Trophoblast cell (in vitro differentiated cells and primary cell): ENCODE measurements at regions not wholly inside any gene's neighbourhood (a gene's known extent, or its start where the extent isn't known, plus 50 kb on each side); places are given as distances from the start of the nearest gene placed in this dataset.
"Not testable (repeated sequence)": the region's sequence is repeated elsewhere in the genome, so short reads cannot be mapped to it uniquely, and the experiment has no call there.

Source experiments
- DNase-seq, 2 donors: peaks; one replicate each; pipeline ENCODE4 v3.0.0-alpha.2; 2016
- H2AFZ ChIP-seq: 2 replicates; pipeline ENCODE4 v1.6.1; 2013; ENCODE audit warnings: low read length, moderate library complexity, mild to moderate bottlenecking; ENCODE audit not compliant: insufficient read depth, poor library complexity
- H2AK5ac ChIP-seq: 2 replicates; pipeline ENCODE4 v1.6.1; 2013; ENCODE audit warnings: mild to moderate bottlenecking, low read length
- H2BK120ac ChIP-seq: 2 replicates; pipeline ENCODE4 v1.6.1; 2013; ENCODE audit warnings: low read length, mild to moderate bottlenecking, moderate library complexity; ENCODE audit not compliant: insufficient read depth, poor library complexity
- H2BK12ac ChIP-seq: 2 replicates; pipeline ENCODE4 v1.6.1; 2013; ENCODE audit warnings: mild to moderate bottlenecking, low read length, moderate library complexity
- H2BK5ac ChIP-seq: 2 replicates; pipeline ENCODE4 v1.6.1; 2013; ENCODE audit warnings: low read length, low read depth, moderate library complexity, mild to moderate bottlenecking; ENCODE audit not compliant: poor library complexity
- H3K14ac ChIP-seq: 2 replicates; pipeline ENCODE4 v1.6.1; 2013; ENCODE audit warnings: mild to moderate bottlenecking, low read length
- H3K18ac ChIP-seq: 2 replicates; pipeline ENCODE4 v1.6.1; 2013; ENCODE audit warnings: mild to moderate bottlenecking, low read length
- H3K23ac ChIP-seq: 2 replicates; pipeline ENCODE4 v1.6.1; 2013; ENCODE audit warnings: low read length
- H3K27ac ChIP-seq: 2 replicates; pipeline ENCODE4 v1.5.1; 2013; ENCODE audit warnings: low read depth, mild to moderate bottlenecking, inconsistent platforms, low read length, moderate library complexity
- H3K27me3 ChIP-seq: 2 replicates; pipeline ENCODE4 v1.6.1; 2013; ENCODE audit warnings: inconsistent platforms, mild to moderate bottlenecking, low read length, moderate library complexity; ENCODE audit not compliant: insufficient read depth
- H3K36me3 ChIP-seq, 2 experiments: 1 replicate in 1 of 2; 2 replicates in 1 of 2; pipeline ENCODE4 v1.6.1; 2013; ENCODE audit warnings: low read length in 2 of 2, mild to moderate bottlenecking in 2 of 2, moderate library complexity in 1 of 2; ENCODE audit not compliant: insufficient read depth in 2 of 2, control insufficient read depth in 1 of 2
- H3K4ac ChIP-seq: 2 replicates; pipeline ENCODE4 v1.6.1; 2013; ENCODE audit warnings: low read depth, mild to moderate bottlenecking, low read length, moderate library complexity
- H3K4me1 ChIP-seq, 2 experiments: 1 replicate in 1 of 2; 2 replicates in 1 of 2; pipeline ENCODE4 v1.6.1; 2013; ENCODE audit warnings: low read length in 2 of 2, mild to moderate bottlenecking in 2 of 2, moderate library complexity in 1 of 2; ENCODE audit not compliant: insufficient read depth in 2 of 2, control insufficient read depth in 1 of 2
- H3K4me2 ChIP-seq: 2 replicates; pipeline ENCODE4 v1.6.1; 2013; ENCODE audit warnings: inconsistent platforms, mild to moderate bottlenecking, low read length, moderate library complexity
- H3K4me3 ChIP-seq: 2 replicates; pipeline ENCODE4 v1.5.1; 2013; ENCODE audit warnings: mild to moderate bottlenecking, low read depth, low read length, inconsistent platforms
- H3K79me1 ChIP-seq: one replicate; pipeline ENCODE4 v1.6.1; 2013; ENCODE audit warnings: low read length
- H3K79me2 ChIP-seq: 2 replicates; pipeline ENCODE4 v1.6.1; 2013; ENCODE audit warnings: low read length, mild to moderate bottlenecking; ENCODE audit not compliant: control insufficient read depth, insufficient read depth, poor library complexity
- H3K9ac ChIP-seq: 2 replicates; pipeline ENCODE4 v1.6.1; 2013; ENCODE audit warnings: mild to moderate bottlenecking, low read length
- H3K9me3 ChIP-seq: 2 replicates; pipeline ENCODE4 v1.6.1; 2013; ENCODE audit warnings: low read depth, mild to moderate bottlenecking, control low read depth, inconsistent platforms, low read length; ENCODE audit not compliant: insufficient read depth
- H4K12ac ChIP-seq: 2 replicates; pipeline ENCODE4 v1.6.1; 2013; ENCODE audit warnings: low read depth, mild to moderate bottlenecking, low read length, moderate library complexity
- H4K8ac ChIP-seq: 2 replicates; pipeline ENCODE4 v1.6.1; 2013; ENCODE audit warnings: low read depth, mild to moderate bottlenecking, low read length, moderate library complexity
- H4K91ac ChIP-seq: one replicate; pipeline ENCODE4 v1.6.1; 2013; ENCODE audit warnings: low read depth, mild to moderate bottlenecking, low read length, moderate library complexity
- WGBS: extraction: QIAGEN DNeasy Blood & Tissue Kit; methylation state at CpG from one replicate; pipeline ENCODE4 v1.1.7; 2013; ENCODE audit warnings: missing lambda C conversion rate; ENCODE audit not compliant: insufficient read length, insufficient coverage; ENCODE audit errors: extremely low coverage; 5-methylcytosine and 5-hydroxymethylcytosine counted together

GRCh38 chrX:1754077-1754476 is 139.2 kb downstream of the ASMT start:
- Histone ChIP-seq H2AK5ac (no peak overlapping the region), H3K4me3 (peak overlapping the region; percentile 20), H3K9ac (no peak overlapping the region), H4K8ac (no peak overlapping the region), H3K27ac (no peak overlapping the region), H3K23ac (no peak overlapping the region), H3K4me2 (no peak overlapping the region), H4K91ac (no peak overlapping the region), H3K79me2 (no peaks in the 10 kb centered on the region), H3K79me1 (no peaks in the 10 kb centered on the region), H3K36me3 (no peaks in the 10 kb centered on the region), H2BK120ac (no peak overlapping the region), H3K18ac (no peak overlapping the region), H3K14ac (no peak overlapping the region), H2BK5ac (no peak overlapping the region), H3K27me3 (no peaks in the 10 kb centered on the region), H2AFZ (no peak overlapping the region), H3K4me1 (no peaks in the 10 kb centered on the region), H3K9me3 (no peaks in the 10 kb centered on the region), H2BK12ac (no peak overlapping the region), H4K12ac (no peak overlapping the region), H3K4ac (no peak overlapping the region)
- WGBS: no CpG with 5 or more reads among the region's 8 CpGs
- peak; percentile 75 to 88 for DNase-seq

- Histone ChIP-seq H3K36me3 (no peaks in the 10 kb centered on the region), H3K18ac (no peak overlapping the region), H3K79me2 (no peaks in the 10 kb centered on the region), H2BK12ac (no peak overlapping the region), H3K9ac (no peak overlapping the region), H2AFZ (no peak overlapping the region), H3K23ac (no peak overlapping the region), H3K4me2 (no peak overlapping the region), H3K4ac (no peak overlapping the region), H4K12ac (no peak overlapping the region), H2BK5ac (no peak overlapping the region), H3K4me3 (no peak overlapping the region), H4K91ac (no peak overlapping the region), H3K27ac (no peak overlapping the region), H3K79me1 (no peaks in the 10 kb centered on the region), H3K27me3 (no peaks in the 10 kb centered on the region), H2AK5ac (no peak overlapping the region), H3K14ac (no peak overlapping the region), H2BK120ac (no peak overlapping the region), H3K4me1 (no peaks in the 10 kb centered on the region), H3K9me3 (peaks cover 11% of the 10 kb centered on the region), H4K8ac (no peak overlapping the region)
- peak; percentile 13 to 16 for DNase-seq
- WGBS: no CpG with 5 or more reads among the region's 5 CpGs
Observed at GRCh38 chrX:1763294-1763693, 148.4 kb downstream of the ASMT start.

- H4K12ac ChIP-seq, H3K27ac ChIP-seq, H4K8ac ChIP-seq, H2BK120ac ChIP-seq, H3K4ac ChIP-seq, H3K79me2 ChIP-seq, H3K4me2 ChIP-seq, H3K79me1 ChIP-seq, H3K36me3 ChIP-seq, H3K27me3 ChIP-seq, H4K91ac ChIP-seq, H2BK5ac ChIP-seq, H3K9ac ChIP-seq, H2AFZ ChIP-seq, H3K4me3 ChIP-seq, H3K4me1 ChIP-seq, H2AK5ac ChIP-seq, H3K23ac ChIP-seq, H3K18ac ChIP-seq, H3K14ac ChIP-seq, H2BK12ac ChIP-seq: not testable (repeated sequence)
- no CpG with 5 or more reads among the region's 19 CpGs for WGBS
- peaks cover 11% of the 10 kb centered on the region for H3K9me3 ChIP-seq
- DNase-seq: peak; percentile 7 to 44
Observed at GRCh38 chrX:1764883-1765364, 150.1 kb downstream of the ASMT start.

GRCh38 chrX:1767026-1767425 is 152.2 kb downstream of the ASMT start:
- Histone ChIP-seq H3K79me2 (no peaks in the 10 kb centered on the region), H3K14ac (no peak overlapping the region)
- no CpG with 5 or more reads among the region's 10 CpGs for WGBS

More at GRCh38 chrX:1767026-1767425, 152.2 kb downstream of the ASMT start:
- no peak overlapping the region for H3K18ac ChIP-seq
- DNase-seq: no peak
- no peak overlapping the region for H3K4ac ChIP-seq
- no peak overlapping the region for H4K8ac ChIP-seq
- peaks cover 11% of the 10 kb centered on the region for H3K9me3 ChIP-seq
- no peaks in the 10 kb centered on the region for H3K27me3 ChIP-seq
- H3K4me2 ChIP-seq: no peak overlapping the region
- H3K23ac ChIP-seq: no peak overlapping the region
- no peak overlapping the region for H2AK5ac ChIP-seq
- H3K4me1 ChIP-seq: no peaks in the 10 kb centered on the region
- no peak overlapping the region for H3K4me3 ChIP-seq
- no peak overlapping the region for H2AFZ ChIP-seq
- no peak overlapping the region for H3K27ac ChIP-seq
- no peak overlapping the region for H2BK5ac ChIP-seq
- no peak overlapping the region for H4K12ac ChIP-seq
- no peaks in the 10 kb centered on the region for H3K36me3 ChIP-seq
- no peak overlapping the region for H2BK120ac ChIP-seq
- H3K79me1 ChIP-seq: no peaks in the 10 kb centered on the region
- H4K91ac ChIP-seq: no peak overlapping the region
- no peak overlapping the region for H3K9ac ChIP-seq
- H2BK12ac ChIP-seq: no peak overlapping the region
